GM19023 (cell line): ENCODE measurements at regions not wholly inside any gene's neighbourhood (a gene's known extent, or its start where the extent isn't known, plus 50 kb on each side); places are given as distances from the start of the nearest gene placed in this dataset.
"Not testable (repeated sequence)": the region's sequence is repeated elsewhere in the genome, so short reads cannot be mapped to it uniquely, and the experiment has no call there.

Experiments used
- ATAC-seq: cut with Tn5 transposase; IDR thresholded peaks from one replicate; pipeline ENCODE4 v1.9.1; 2021; ENCODE audit warnings: mild to moderate bottlenecking, moderate library complexity; ENCODE audit not compliant: unreplicated experiment

GRCh38 chr1:190949939-190950338 is 472.3 kb upstream of the BRINP3 start:
- no peak for ATAC-seq

- ATAC-seq, result no peak
Measured at GRCh38 chr1:190957565-190957964, 479.9 kb upstream of the BRINP3 start.

GRCh38 chr1:190963321-190963720 is 485.7 kb upstream of the BRINP3 start:
- no peak for ATAC-seq

- no peak for ATAC-seq
Measured at GRCh38 chr1:190975827-190976226, 498.2 kb upstream of the BRINP3 start.

- no peak for ATAC-seq
Measured at GRCh38 chr1:191002768-191003167, 525.1 kb upstream of the BRINP3 start.

- no peak for ATAC-seq
Measured at GRCh38 chr1:191016765-191017164, 539.1 kb upstream of the BRINP3 start.

- no peak for ATAC-seq
Measured at GRCh38 chr1:191022856-191023255, 545.2 kb upstream of the BRINP3 start.

GRCh38 chr1:191025896-191026642 is 548.4 kb upstream of the BRINP3 start:
- ATAC-seq, result no peak

- no peak for ATAC-seq
Measured at GRCh38 chr1:191026828-191027227, 549.2 kb upstream of the BRINP3 start.

GRCh38 chr1:191034132-191034531 is 556.5 kb upstream of the BRINP3 start:
- ATAC-seq, result no peak

GRCh38 chr1:191043066-191043465 is 565.4 kb upstream of the BRINP3 start:
- no peak for ATAC-seq

- no peak for ATAC-seq
Measured at GRCh38 chr1:191049781-191050180, 572.1 kb upstream of the BRINP3 start.

GRCh38 chr1:191052888-191053287 is 575.2 kb upstream of the BRINP3 start:
- ATAC-seq, result no peak

GRCh38 chr1:191065346-191065745 is 587.7 kb upstream of the BRINP3 start:
- ATAC-seq, result no peak

- ATAC-seq, result no peak
Measured at GRCh38 chr1:191065771-191066170, 588.1 kb upstream of the BRINP3 start.

- ATAC-seq, result no peak
Measured at GRCh38 chr1:191074881-191075280, 597.2 kb upstream of the BRINP3 start.

- ATAC-seq, result not testable (repeated sequence)
Measured at GRCh38 chr1:191083090-191083489, 605.4 kb upstream of the BRINP3 start.

- no peak for ATAC-seq
Measured at GRCh38 chr1:191085121-191085520, 607.5 kb upstream of the BRINP3 start.

- no peak for ATAC-seq
Measured at GRCh38 chr1:191086910-191087309, 609.2 kb upstream of the BRINP3 start.

- ATAC-seq, result no peak
Measured at GRCh38 chr1:191096405-191096804, 618.7 kb upstream of the BRINP3 start.

GRCh38 chr1:191099696-191100095 is 622.0 kb upstream of the BRINP3 start:
- ATAC-seq, result no peak

- ATAC-seq, result no peak
Measured at GRCh38 chr1:191101960-191102359, 624.3 kb upstream of the BRINP3 start.

- ATAC-seq, result no peak
Measured at GRCh38 chr1:191125950-191126349, 648.3 kb upstream of the BRINP3 start.
